Neural progenitor cell (in vitro differentiated cells): ENCODE measurements at regions not wholly inside any gene's neighbourhood (a gene's known extent, or its start where the extent isn't known, plus 50 kb on each side); places are given as distances from the start of the nearest gene placed in this dataset.

Source experiments
- DNase-seq: peaks from one replicate; pipeline ENCODE4 v3.0.0-alpha.2; 2016; ENCODE audit warnings: low spot score
- H2AFZ ChIP-seq: fragments of 200-600 bp; sonication (generic); replicated peaks from 2 replicates; pipeline ENCODE4 v1.6.1; 2016; ENCODE audit warnings: antibody characterized with exemption
- H3F3A ChIP-seq: fragments of 200-600 bp; sonication (generic); 2 replicates; pipeline ENCODE4 v1.6.1; 2016; ENCODE audit warnings: antibody characterized with exemption, low read depth
- H3K27ac ChIP-seq: fragments of 200-600 bp; sonication (generic); 2 replicates; pipeline ENCODE4 v1.5.1; 2016; ENCODE audit warnings: mild to moderate bottlenecking
- H3K27me3 ChIP-seq: fragments of 200-600 bp; sonication (generic); 2 replicates; pipeline ENCODE4 v1.6.1; 2016; ENCODE audit warnings: mild to moderate bottlenecking, moderate library complexity
- H3K36me3 ChIP-seq: fragments of 200-600 bp; sonication (generic); 2 replicates; pipeline ENCODE4 v1.5.1; 2016
- H3K4me1 ChIP-seq: fragments of 200-600 bp; sonication (generic); 2 replicates; pipeline ENCODE4 v1.6.1; 2016; ENCODE audit warnings: mixed run types
- H3K4me2 ChIP-seq: fragments of 200-600 bp; sonication (generic); 2 replicates; pipeline ENCODE4 v1.6.1; 2016
- H3K4me3 ChIP-seq: fragments of 200-600 bp; sonication (generic); 2 replicates; pipeline ENCODE4 v1.5.1; 2016
- H3K79me2 ChIP-seq: fragments of 200-600 bp; sonication (generic); 2 replicates; pipeline ENCODE4 v1.6.1; 2016; ENCODE audit warnings: low read depth
- H3K9ac ChIP-seq: fragments of 200-600 bp; sonication (generic); 2 replicates; pipeline ENCODE4 v1.6.1; 2016
- H3K9me3 ChIP-seq: fragments of 200-600 bp; sonication (generic); 2 replicates; pipeline ENCODE4 v1.5.1; 2016; ENCODE audit warnings: low read depth
- H4K20me1 ChIP-seq: fragments of 200-600 bp; sonication (generic); 2 replicates; pipeline ENCODE4 v1.6.1; 2016; ENCODE audit warnings: low read depth
- H3K27ac Mint-ChIP-seq: 3 replicates; pipeline ENCODE4 v1.8.0; 2021; ENCODE audit warnings: mixed read lengths
- H3K27me3 Mint-ChIP-seq: 2 replicates; pipeline ENCODE4 v1.8.0; 2022; ENCODE audit warnings: low read depth, mild to moderate bottlenecking, inconsistent platforms, moderate library complexity, mixed read lengths; ENCODE audit not compliant: insufficient read depth
- H3K36me3 Mint-ChIP-seq: 3 replicates; pipeline ENCODE4 v1.8.0; 2021; ENCODE audit warnings: mixed read lengths
- H3K4me1 Mint-ChIP-seq: 3 replicates; pipeline ENCODE4 v1.8.0; 2021; ENCODE audit warnings: mixed read lengths
- H3K4me3 Mint-ChIP-seq: 3 replicates; pipeline ENCODE4 v1.8.0; 2021; ENCODE audit warnings: mild to moderate bottlenecking, moderate library complexity, mixed read lengths
- H3K9me3 Mint-ChIP-seq: 3 replicates; pipeline ENCODE4 v1.8.0; 2020; ENCODE audit warnings: mixed read lengths
- CTCF ChIP-seq: fragments of 200-600 bp; sonication (generic); IDR thresholded peaks from 2 replicates; pipeline ENCODE4 v1.5.1; 2017; ENCODE audit warnings: antibody characterized with exemption, mild to moderate bottlenecking
- EZH2 ChIP-seq: fragments of 200-600 bp; sonication (generic); IDR thresholded peaks from 2 replicates; pipeline ENCODE4 v1.6.1; 2017; ENCODE audit warnings: antibody characterized with exemption, mild to moderate bottlenecking, moderate library complexity
- EZH2phosphoT487 ChIP-seq: fragments of 200-600 bp; sonication (generic); IDR thresholded peaks from 2 replicates; pipeline ENCODE4 v1.6.1; 2017; ENCODE audit warnings: antibody characterized with exemption

GRCh38 chr16:79768276-79768970 is 167.9 kb upstream of the MAF start:
- Histone ChIP-seq H3K9me3 (no peaks in the 10 kb centered on the region), H3K79me2 (no peaks in the 10 kb centered on the region), H3K27me3 (no peaks in the 10 kb centered on the region), H3K4me2 (peak overlapping the region; percentile 69), H3K36me3 (no peaks in the 10 kb centered on the region), H4K20me1 (no peaks in the 10 kb centered on the region), H3K27ac (peak overlapping the region; percentile 90), H2AFZ (peak overlapping the region; percentile 48), H3K9ac (no peak overlapping the region), H3K4me3 (peak overlapping the region; percentile 2), H3F3A (peaks cover 31% of the 10 kb centered on the region), H3K4me1 (peaks cover 42% of the 10 kb centered on the region)
- H3K36me3 Mint-ChIP-seq: no peaks in the 10 kb centered on the region
- peaks cover 3% of the 10 kb centered on the region for H3K27me3 Mint-ChIP-seq
- no peaks in the 10 kb centered on the region for H3K9me3 Mint-ChIP-seq
- TF ChIP-seq EZH2phosphoT487 (no peak), CTCF (no peak), EZH2 (no peak)
- H3K4me1 Mint-ChIP-seq: peaks cover 36% of the 10 kb centered on the region
- no peak overlapping the region for H3K4me3 Mint-ChIP-seq
- H3K27ac Mint-ChIP-seq: peak overlapping the region; percentile 70
- DNase-seq: peak; percentile 24

GRCh38 chr16:79767421-79768275 is 167.1 kb upstream of the MAF start:
- TF ChIP-seq EZH2: no peak
- peak; percentile 39 for TF ChIP-seq CTCF
- H3K4me2 ChIP-seq: peak overlapping the region; percentile 69
- H3K4me3 ChIP-seq: peak overlapping the region; percentile 2
- DNase-seq: peak; percentile 78
- Mint-ChIP-seq H3K4me3 (peak overlapping the region; percentile 18), H3K9me3 (no peaks in the 10 kb centered on the region), H3K27me3 (peaks cover 3% of the 10 kb centered on the region), H3K4me1 (peaks cover 36% of the 10 kb centered on the region), H3K27ac (peak overlapping the region; percentile 70), H3K36me3 (no peaks in the 10 kb centered on the region)
- H3K27me3 ChIP-seq: no peaks in the 10 kb centered on the region
- peak overlapping the region; percentile 90 for H3K27ac ChIP-seq
- no peaks in the 10 kb centered on the region for H4K20me1 ChIP-seq
- no peaks in the 10 kb centered on the region for H3K9me3 ChIP-seq
- H2AFZ ChIP-seq: peak overlapping the region; percentile 48
- no peaks in the 10 kb centered on the region for H3K36me3 ChIP-seq
- no peak overlapping the region for H3K9ac ChIP-seq
- no peaks in the 10 kb centered on the region for H3K79me2 ChIP-seq
- H3K4me1 ChIP-seq: peaks cover 42% of the 10 kb centered on the region
- peaks cover 31% of the 10 kb centered on the region for H3F3A ChIP-seq

- Histone ChIP-seq H4K20me1 (no peaks in the 10 kb centered on the region), H3K4me2 (no peak overlapping the region), H3K9me3 (no peaks in the 10 kb centered on the region), H3K4me1 (peaks cover 36% of the 10 kb centered on the region), H3K36me3 (no peaks in the 10 kb centered on the region), H3K4me3 (no peak overlapping the region), H3K27me3 (no peaks in the 10 kb centered on the region), H2AFZ (no peak overlapping the region), H3K27ac (no peak overlapping the region), H3F3A (peaks cover 31% of the 10 kb centered on the region), H3K79me2 (no peaks in the 10 kb centered on the region), H3K9ac (no peak overlapping the region)
- Mint-ChIP-seq H3K9me3 (no peaks in the 10 kb centered on the region), H3K4me1 (peaks cover 32% of the 10 kb centered on the region), H3K36me3 (no peaks in the 10 kb centered on the region), H3K27me3 (peaks cover 3% of the 10 kb centered on the region), H3K4me3 (no peak overlapping the region), H3K27ac (no peak overlapping the region)
- TF ChIP-seq EZH2phosphoT487 (no peak), CTCF (no peak), EZH2 (no peak)
- DNase-seq: no peak
These were observed 165.4 kb upstream of the MAF start for GRCh38 chr16:79765901-79766394.
